PFSK-1 (cell line): ENCODE measurements at regions not wholly inside any gene's neighbourhood (a gene's known extent, or its start where the extent isn't known, plus 50 kb on each side); places are given as distances from the start of the nearest gene placed in this dataset.

Experiments used
- FOXP2 ChIP-seq: optimal IDR thresholded peaks from 2 replicates; pipeline ENCODE3; 2011; ENCODE audit warnings: borderline replicate concordance, control low read depth, inconsistent platforms; ENCODE audit not compliant: insufficient read depth; ENCODE audit errors: extremely low read length, extremely low read depth
- POLR2AphosphoS5 ChIP-seq: IDR thresholded peaks from 2 replicates; pipeline ENCODE4 v1.6.1; 2012; ENCODE audit warnings: low read depth, mild to moderate bottlenecking, control low read depth, low read length, moderate library complexity
- SIN3A ChIP-seq: IDR thresholded peaks from 2 replicates; pipeline ENCODE4 v1.6.1; 2012; ENCODE audit warnings: mild to moderate bottlenecking, low read length, moderate library complexity, borderline replicate concordance; ENCODE audit not compliant: insufficient read depth
- TAF1 ChIP-seq: IDR thresholded peaks from 2 replicates; pipeline ENCODE4 v1.6.1; 2012; ENCODE audit warnings: low read length, control low read depth, borderline replicate concordance; ENCODE audit not compliant: insufficient read depth
- TF ChIP-seq, protein P1 (sequence below), 2 experiments: IDR thresholded peaks; 2 replicates each; pipeline versions ENCODE4 v1.6.1 to v1.8.0; 2011 to 2012; ENCODE audit warnings: low read depth in 2 of 2, low read length in 2 of 2, control low read depth in 1 of 2, inconsistent platforms in 1 of 2, mild to moderate bottlenecking in 1 of 2, moderate library complexity in 1 of 2; ENCODE audit not compliant: insufficient read depth in 1 of 2

DNA sequence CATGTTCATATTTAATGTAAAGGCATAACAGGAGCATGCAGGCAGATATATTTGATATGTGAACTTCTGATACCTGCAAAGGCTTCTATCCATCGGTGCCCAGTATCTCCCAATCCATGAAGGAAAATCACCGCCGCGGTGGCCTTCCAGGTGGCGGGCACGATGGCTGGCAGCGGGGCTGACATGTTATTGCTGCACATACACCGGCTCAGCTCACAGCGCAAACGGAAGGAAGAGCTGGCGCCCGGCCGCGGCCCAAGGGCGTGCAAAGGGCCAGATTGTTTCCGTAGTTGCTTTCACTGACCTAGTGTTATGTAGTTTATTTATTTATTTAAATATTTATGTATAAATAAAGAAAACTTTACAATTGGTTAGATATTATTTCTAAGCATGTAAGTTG is 322.7 kb upstream of the PITX2 start:
- TF ChIP-seq SIN3A = no peak
- TF ChIP-seq, protein P1, sequence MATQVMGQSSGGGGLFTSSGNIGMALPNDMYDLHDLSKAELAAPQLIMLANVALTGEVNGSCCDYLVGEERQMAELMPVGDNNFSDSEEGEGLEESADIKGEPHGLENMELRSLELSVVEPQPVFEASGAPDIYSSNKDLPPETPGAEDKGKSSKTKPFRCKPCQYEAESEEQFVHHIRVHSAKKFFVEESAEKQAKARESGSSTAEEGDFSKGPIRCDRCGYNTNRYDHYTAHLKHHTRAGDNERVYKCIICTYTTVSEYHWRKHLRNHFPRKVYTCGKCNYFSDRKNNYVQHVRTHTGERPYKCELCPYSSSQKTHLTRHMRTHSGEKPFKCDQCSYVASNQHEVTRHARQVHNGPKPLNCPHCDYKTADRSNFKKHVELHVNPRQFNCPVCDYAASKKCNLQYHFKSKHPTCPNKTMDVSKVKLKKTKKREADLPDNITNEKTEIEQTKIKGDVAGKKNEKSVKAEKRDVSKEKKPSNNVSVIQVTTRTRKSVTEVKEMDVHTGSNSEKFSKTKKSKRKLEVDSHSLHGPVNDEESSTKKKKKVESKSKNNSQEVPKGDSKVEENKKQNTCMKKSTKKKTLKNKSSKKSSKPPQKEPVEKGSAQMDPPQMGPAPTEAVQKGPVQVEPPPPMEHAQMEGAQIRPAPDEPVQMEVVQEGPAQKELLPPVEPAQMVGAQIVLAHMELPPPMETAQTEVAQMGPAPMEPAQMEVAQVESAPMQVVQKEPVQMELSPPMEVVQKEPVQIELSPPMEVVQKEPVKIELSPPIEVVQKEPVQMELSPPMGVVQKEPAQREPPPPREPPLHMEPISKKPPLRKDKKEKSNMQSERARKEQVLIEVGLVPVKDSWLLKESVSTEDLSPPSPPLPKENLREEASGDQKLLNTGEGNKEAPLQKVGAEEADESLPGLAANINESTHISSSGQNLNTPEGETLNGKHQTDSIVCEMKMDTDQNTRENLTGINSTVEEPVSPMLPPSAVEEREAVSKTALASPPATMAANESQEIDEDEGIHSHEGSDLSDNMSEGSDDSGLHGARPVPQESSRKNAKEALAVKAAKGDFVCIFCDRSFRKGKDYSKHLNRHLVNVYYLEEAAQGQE (IDR thresholded peaks at IDR 0.05; ENCODE audit: insufficient read depth in 1 of 2, low read depth in 2 of 2, low read length in 2 of 2) = no peak
- TF ChIP-seq FOXP2 = no peak
- TF ChIP-seq POLR2AphosphoS5 = no peak
- TF ChIP-seq TAF1 = no peak

DNA sequence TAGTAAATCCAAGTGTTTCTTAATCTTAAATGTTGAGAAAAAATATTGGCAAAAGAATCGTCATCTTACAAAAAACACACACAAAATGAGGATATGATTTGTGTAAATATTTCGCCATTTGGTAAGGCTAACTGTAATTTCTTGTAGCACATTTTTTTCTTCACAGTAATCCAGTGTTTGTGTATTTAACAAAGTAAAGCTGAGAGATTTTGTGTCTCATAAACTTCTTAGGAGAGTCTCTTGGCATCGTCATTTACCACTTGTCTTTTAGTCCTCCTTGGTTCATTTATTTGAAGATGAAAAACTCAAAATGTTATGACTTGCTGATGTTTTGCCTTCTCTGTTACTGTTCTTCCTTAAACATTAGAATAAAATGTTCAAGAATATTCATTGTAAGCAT is 326.7 kb upstream of the PITX2 start:
- TF ChIP-seq, protein P1 (IDR thresholded peaks at IDR 0.05; ENCODE audit: insufficient read depth in 1 of 2, low read depth in 2 of 2, low read length in 2 of 2) = no peak
- TF ChIP-seq SIN3A (no peak), POLR2AphosphoS5 (no peak), FOXP2 (no peak), TAF1 (no peak)

DNA sequence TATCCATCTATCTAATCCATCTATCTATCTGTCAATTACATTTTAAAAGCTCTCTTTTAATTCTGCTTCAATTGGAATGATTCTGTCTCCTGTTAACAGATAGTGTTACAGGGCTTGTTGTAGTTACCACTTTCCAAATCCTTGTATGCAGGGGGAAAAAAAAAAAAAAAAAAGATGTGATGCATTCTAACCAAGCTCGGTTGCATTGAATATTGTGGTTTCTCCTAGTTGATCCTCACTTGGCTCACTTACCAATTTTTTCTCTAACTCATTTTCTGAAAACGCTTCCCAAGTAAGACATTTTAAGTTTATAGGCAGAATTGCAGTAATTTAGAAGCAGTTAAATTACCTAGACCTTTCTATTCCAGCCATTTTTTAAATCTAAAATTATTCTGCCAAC is 327.9 kb upstream of the PITX2 start:
- TF ChIP-seq, protein P1 (IDR thresholded peaks at IDR 0.05; ENCODE audit: insufficient read depth in 1 of 2, low read depth in 2 of 2, low read length in 2 of 2) = no peak
- TF ChIP-seq POLR2AphosphoS5 = no peak
- no peak for TF ChIP-seq FOXP2
- TF ChIP-seq SIN3A = no peak
- no peak for TF ChIP-seq TAF1

DNA sequence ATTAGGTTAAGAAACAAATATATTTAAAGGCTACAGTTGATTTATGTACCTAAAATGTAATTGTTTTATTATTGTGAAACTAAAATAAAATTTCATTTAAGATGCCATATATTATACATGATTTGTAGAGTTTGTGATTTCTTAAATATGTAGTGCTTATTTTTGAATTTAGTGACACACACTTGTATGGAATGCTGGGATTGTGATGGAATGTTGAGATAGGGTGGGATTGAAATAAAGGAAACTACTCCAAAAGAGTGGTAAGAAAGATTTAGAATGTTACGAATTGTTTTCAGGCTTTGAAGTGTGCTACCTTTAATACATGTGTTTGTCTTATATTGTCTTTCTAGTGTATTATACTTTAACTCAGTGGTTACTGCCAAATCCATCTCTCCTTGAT is 330.3 kb upstream of the PITX2 start:
- TF ChIP-seq, protein P1 (IDR thresholded peaks at IDR 0.05; ENCODE audit: insufficient read depth in 1 of 2, low read depth in 2 of 2, low read length in 2 of 2) = no peak
- TF ChIP-seq FOXP2 = no peak
- no peak for TF ChIP-seq POLR2AphosphoS5
- no peak for TF ChIP-seq SIN3A
- no peak for TF ChIP-seq TAF1

DNA sequence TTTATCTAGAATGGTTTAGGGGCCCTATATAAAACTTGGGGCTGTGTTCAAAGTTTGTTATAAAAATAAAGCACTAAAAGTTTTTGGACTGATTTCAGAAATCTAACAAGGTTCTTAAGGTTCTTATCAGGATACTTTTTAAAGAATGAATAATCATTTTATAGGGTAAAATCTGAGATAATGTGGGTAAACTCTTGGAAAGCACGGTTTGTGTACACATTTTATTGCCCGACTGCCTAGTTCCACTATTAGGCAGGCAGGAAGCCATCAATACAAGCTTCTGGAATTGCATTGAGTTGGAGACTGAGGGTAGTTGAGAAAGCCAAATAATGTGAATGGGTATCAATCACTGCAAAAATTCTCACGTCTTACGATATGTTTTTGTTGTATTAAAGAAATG is 331.0 kb upstream of the PITX2 start:
- TF ChIP-seq SIN3A = no peak
- TF ChIP-seq FOXP2 = no peak
- TF ChIP-seq, protein P1 (IDR thresholded peaks at IDR 0.05; ENCODE audit: insufficient read depth in 1 of 2, low read depth in 2 of 2, low read length in 2 of 2) = no peak
- no peak for TF ChIP-seq TAF1
- TF ChIP-seq POLR2AphosphoS5 = no peak
